Stimulated activated naive CD4-positive, alpha-beta T cell (primary cell): ENCODE measurements at regions not wholly inside any gene's neighbourhood (a gene's known extent, or its start where the extent isn't known, plus 50 kb on each side); places are given as distances from the start of the nearest gene placed in this dataset.
"Not testable (repeated sequence)": the region's sequence is repeated elsewhere in the genome, so short reads cannot be mapped to it uniquely, and the experiment has no call there.

Source experiments
- DNase-seq, 6 experiments: peaks; one replicate each; lab custom pipeline; 2025; lab: John Stamatoyannopoulos, UW

DNA sequence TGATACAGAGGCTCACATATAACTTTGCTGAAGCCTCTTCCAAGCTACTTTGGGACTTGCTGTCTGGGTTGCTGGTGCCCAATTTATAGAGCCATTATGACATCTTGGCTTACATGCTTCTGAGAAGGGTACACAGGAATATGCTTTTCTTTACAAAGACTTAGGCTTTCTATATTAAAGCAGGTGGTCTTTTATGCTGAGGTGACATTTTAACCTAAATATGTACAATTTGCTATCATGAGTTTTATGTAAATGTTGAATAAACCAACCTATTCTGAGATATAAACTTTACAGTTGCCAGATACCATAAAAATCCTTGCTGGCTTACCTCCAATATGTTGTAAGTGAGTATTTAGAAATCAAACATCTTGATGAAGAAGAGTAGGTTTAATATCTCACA, 509.2 kb upstream of the CHD1 start:
- no peak for DNase-seq

DNA sequence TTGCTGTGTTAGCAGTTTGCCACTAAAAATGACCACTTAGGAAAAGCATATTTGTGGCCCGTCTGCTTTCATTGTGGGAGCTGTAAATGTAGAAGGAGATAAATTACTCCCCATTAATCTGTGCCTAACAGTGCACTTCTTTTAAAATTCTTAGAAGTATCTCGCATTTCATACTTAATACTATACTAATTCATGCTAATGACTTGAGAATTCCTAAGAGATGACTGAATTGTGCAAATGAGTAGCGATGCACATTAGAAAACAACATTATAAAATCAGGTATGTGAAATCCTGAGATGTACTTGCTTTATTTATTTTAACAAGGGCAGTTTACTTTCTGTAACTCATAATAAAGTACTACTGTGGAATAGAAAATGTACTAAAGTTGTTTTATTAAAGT, 494.6 kb upstream of the CHD1 start:
- not testable (repeated sequence) for DNase-seq

DNA sequence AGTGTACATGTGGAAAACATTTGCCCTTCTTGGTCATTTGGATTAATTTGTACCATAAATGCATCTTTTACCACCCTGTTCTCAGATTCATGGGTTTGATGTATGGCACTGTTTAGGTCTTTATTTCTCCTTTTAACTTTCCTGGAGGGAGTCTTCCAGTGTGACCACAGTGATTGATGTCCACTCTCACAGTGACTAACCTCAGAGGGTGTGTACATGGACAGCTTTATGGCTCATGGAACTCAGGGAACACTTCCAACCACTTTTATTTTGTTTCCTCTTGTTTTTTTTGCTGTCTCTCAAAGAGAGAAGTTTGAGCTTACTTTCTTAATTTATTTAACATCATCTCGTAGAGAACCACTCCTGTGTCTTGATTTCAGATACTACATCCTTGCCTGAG, 489.8 kb upstream of the CHD1 start:
- DNase-seq = not testable (repeated sequence)

GRCh38 chr5:99410386-99410785, 481.6 kb upstream of the CHD1 start:
- DNase-seq = not testable (repeated sequence)

- DNase-seq = not testable (repeated sequence)
These were observed 476.0 kb upstream of the CHD1 start for GRCh38 chr5:99404764-99405302.

GRCh38 chr5:99400571-99400970, 471.8 kb upstream of the CHD1 start:
- DNase-seq = not testable (repeated sequence)

DNA sequence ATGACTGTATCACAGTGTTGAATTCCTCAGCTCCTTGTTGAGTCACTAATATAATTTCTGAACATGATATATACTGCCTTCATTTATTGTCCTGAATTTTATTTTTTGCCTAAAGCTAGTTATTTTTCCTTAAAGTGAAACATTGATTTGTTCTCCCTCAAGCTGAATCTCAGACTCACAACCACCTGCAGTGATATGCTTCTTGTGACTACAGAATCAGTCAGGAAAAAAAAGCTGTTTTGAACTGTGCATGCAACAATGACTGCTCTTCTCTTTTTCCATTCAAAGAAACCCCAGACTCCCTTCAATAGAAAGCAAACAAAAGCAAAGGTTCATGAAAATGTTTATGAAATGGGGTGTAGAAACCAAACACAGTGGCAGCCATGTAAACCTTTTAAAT, 470.2 kb upstream of the CHD1 start:
- DNase-seq = no peak

DNA sequence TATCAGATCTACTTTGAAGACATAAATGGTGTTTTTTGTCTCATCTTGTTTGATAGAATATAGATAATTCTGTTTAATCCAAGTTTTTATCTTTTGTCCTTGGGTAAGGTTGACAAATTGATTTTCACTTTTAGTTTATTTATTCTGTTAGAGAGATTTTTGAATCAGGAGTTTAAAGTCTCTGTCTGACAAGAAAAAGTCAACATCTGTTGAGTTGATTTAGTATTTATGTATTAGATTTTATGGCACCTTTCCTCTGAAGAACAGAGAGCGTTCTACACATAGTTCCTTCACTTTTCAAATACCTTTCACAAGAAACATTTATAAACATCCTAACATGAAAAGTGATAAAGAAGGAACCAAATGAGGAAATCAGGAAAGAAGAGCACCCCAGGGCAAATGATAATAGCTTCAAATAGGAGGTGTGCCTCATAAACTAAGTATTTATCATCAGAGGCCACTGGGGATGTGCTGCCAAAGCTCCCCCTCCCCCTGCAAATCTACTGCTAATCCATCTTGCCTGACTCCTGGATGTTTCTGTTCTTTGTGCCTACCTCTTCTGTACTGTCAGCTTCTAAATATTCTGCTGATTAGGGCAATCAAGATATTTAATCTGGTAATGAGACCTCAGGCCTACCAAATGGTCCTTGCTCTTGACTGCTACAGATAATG, 457.7 kb upstream of the CHD1 start:
- DNase-seq = no peak

DNA sequence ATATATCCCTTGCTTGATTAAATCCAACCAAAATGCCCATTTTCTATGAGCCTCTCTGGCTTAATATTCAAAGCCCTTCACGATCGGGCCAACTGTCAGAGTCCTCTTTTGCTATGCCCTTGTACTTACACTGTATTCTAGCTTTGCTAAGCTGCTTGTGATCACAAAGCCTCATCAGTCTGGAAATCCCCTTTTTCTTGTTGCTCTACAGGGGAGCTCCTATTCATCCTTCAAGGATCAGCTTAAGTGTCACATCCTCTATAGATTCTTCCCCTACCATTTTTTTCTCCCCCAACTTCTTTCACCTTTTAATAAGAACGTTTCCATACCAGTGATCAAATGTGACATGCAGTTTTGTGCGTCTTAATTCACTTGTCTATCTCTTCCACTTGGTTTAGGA, 450.4 kb upstream of the CHD1 start:
- DNase-seq = no peak

DNA sequence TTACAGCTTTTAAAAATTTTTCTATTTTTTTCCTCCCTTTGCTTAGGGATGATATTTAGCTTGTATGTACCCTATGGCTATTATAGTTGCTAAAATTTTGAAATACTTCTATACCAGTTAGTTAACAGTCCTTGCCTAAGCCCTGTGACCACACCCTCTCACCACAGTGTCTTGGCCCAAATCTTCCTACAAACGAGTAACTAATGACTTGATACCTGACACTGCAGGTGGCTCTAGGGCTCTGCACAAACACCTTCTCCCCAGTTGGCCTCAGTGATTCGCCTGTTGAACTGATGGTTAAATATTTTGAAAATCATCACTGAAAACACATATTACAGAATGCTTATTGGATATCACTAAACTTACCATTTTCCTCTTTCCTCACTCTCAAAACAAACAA, 449.6 kb upstream of the CHD1 start:
- DNase-seq = no peak

DNA sequence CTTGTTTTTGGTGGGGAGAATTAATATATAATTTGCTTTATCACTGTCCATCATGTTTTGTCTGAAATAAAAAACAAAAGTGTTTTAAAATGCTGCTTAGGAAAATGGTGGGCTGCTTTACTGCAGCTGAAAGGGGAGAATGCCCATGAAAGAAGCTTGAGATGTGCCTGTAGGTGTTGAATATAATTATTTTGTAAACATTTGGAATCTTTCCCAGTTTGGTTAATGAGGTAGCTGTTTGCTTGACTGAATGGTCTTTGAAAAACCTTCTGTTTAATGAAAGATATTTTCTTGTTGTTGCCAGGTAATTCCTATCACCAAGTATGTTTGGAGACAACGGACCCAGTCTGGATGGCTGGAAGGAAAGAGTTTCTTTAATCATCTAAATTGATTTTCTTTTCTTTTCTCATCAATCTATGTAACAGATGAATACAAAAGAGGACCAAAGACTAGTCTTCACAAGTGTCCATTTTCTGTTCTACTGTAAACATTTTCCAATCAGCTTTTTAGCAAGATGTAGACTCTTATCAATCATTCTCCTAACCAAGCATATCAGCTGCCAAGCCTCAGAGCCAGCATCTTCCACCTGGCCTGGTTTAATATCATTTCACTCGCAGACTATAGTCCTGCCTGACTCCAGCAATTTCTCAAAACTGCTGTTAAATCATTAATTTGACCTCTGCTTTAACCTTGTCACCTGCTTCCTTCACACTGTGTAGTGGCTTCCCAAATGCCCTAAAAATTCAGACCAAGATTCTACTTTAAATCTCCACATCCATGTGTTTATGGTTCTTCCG, 441.2 kb upstream of the CHD1 start:
- DNase-seq = no peak

DNA sequence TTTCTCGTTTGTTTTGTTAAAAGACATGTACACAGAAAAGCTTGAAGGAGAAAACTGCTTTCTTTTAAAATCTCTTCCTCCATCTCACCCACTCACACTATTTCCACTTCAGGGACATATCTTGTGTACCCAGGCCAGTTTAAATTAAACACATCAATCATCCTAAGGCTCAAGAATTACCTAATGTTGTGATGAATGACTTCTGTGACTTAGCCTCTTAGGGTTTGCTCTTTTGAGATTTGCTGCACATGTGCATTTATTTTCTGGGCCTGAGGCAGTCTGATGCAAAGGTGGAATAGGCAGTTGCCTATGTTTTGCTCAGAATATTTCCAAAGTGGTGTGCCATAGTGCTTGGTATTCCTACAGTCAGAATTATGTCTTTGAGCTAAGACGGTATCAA, 439.9 kb upstream of the CHD1 start:
- no peak for DNase-seq

DNA sequence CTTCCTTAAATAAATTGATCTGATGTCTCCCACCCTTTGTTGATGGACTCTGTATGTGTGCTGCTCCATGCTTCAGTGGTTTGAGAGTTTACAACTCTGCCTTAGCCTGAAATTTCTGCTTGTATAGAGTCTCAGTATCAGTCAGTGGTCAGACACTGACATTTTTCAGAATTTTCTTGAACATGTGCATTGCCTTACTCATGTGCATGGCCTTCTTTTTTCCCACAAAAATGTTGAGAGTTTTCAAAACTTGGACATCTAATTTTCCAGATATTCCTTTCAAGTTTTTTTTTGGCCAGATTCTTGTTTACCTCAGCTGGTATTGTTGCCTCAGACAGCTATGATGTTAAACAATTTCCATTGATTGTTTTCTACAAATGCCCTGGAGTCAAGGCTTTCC, 427.1 kb upstream of the CHD1 start:
- DNase-seq = no peak

GRCh38 chr5:99349787-99350186, 421.0 kb upstream of the CHD1 start:
- no peak for DNase-seq

- no peak for DNase-seq
These were observed 419.8 kb upstream of the CHD1 start for GRCh38 chr5:99348597-99348996.

DNA sequence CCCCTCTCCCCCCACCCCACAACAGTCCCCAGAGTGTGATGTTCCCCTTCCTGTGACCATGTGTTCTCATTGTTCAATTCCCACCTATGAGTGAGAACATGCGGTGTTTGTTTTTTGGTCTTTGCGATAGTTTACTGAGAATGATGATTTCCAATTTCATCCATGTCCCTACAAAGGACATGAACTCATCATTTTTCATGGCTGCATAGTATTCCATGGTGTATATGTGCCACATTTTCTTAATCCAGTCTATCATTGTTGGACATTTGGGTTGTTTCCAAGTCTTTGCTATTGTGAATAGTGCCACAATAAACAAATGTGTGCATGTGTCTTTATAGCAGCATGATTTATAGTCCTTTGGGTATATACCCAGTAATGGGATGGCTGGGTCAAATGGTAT, 411.0 kb upstream of the CHD1 start:
- DNase-seq = not testable (repeated sequence)

DNA sequence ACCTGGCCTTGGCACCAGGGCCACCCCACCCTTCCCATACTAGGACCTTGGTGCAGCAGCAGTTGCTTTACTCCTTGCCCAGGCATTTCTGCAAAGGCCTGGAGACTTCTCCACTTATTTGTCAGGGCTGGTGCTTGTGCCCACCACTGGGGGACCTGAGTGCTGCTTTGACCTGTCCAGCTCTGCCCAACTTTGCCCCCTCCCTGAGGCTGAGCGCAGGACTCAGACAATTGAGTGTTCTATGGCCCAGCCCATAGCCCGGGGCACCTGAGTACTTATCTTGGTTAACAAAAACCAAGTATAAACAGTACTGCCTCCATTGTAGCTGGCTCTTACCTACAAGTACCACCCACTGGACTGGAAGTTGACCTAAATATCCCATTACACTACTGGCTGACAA, 406.1 kb upstream of the CHD1 start:
- no peak for DNase-seq

GRCh38 chr5:99331061-99331460, 402.3 kb upstream of the CHD1 start:
- DNase-seq = no peak

DNA sequence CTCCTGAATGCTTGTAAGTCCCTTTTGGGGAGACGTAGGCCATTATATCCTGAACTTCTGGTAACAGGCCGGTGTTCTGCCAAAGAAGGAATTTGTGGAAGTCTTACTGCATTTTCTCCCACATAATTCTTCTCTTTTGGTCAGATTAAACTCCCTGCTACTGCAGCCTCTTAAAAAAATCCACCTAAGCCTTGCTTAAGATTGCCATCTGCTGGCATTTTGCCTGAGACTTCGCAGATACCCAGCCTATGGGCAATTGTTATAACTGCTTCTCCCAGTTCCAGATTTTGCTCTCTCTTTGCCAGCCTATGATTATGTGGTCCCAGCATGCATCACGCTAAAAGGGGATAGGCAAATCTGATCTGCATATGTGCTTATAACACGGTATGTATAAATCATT, 391.6 kb upstream of the CHD1 start:
- DNase-seq = no peak

DNA sequence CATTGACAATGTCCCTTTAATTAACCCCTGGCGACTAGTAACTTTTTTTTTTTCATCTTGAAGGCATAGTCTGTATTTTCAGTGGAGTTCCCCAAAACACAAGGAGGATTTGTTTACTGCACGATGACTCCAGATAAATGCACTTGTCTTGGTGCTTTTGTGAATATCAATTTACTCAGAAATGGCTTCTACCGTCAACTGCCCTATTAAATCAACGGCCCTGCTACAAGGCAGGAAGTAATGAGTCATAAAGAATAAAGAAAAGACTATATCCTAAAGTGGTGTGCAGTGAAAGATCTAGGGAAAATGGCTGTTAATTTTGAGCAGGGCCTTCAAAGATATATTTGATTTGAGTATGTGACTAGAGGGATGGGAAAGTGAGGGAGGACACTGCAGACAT, 388.3 kb upstream of the CHD1 start:
- no peak for DNase-seq

DNA sequence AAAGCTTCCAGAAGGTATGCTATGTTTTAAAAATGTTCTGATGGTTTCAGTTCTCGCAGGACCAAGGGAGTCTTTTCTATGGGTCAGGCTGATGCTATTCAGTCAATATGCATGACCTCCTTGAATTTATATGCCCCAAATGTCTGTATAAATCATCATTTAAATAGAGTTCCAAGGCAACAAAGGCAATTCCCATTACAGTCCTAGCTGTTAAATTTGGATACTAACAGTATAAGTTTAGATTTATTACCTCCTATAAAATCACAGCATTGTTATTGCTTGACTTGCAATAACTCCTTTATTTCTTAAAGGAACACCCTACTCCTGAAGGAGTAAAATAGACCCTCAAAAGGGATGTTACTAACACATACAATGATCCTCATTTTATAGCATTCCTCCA, 387.7 kb upstream of the CHD1 start:
- no peak for DNase-seq

DNA sequence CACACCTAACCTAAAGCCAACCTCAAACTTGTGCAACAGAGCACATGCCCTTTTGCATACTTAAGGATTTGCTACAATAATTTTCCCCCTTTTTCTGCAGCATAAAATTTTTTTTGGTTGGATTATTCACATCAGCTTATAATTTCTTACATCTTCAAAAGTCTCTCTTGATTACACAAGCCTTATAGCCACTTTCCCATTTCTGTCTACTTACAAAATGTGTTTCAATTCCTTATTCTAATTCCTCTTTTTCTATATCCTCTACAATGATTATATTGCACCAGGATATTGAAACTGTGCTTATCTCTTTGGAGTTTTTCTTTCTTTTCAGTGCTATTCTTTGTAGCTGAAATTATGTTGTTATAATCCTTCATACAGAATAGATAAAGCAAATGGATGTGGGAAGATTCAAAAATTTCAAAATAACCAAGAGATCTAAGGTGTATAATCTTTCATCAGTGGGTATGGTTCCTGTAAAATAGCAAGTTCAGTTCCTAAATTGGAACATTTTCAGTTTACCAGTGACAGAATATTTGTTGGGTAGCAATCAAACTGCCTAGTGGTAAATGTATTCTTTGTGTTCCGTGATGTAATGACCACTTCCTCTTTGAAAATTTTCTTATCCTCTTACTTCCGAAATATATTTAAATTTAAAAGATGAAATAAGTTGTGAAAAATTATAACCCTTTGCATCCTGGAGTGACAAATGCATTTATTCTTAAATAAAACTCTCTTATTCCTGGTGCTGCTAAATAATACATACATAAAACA, 386.8 kb upstream of the CHD1 start:
- no peak for DNase-seq

DNA sequence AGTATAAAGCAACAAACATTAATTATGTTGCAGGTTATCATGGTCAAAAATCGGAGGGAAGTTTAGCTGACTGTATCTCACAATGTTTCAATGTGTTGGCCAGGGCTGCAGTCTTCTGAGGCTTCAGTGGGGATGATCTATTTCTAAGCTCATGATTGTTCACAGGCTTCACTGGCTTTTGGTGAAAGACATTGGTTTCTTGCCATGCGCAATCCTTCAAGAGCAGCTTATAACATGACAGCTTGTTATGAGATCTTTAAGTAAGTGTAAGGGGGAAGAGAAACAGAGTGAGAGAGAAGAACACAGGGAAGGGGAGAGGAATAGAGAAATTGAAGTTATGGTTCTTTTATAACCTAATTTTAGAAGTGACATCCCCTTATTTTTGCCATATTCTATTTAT, 385.9 kb upstream of the CHD1 start:
- DNase-seq = no peak
